NT2/D1 (cell line): ENCODE measurements at regions not wholly inside any gene's neighbourhood (a gene's known extent, or its start where the extent isn't known, plus 50 kb on each side); places are given as distances from the start of the nearest gene placed in this dataset.

Experiments used
- SUZ12 ChIP-seq: IDR thresholded peaks from 2 replicates; pipeline ENCODE4 v1.6.1; 2011; ENCODE audit not compliant: insufficient read length, insufficient read depth; ENCODE audit errors: extremely low read depth
- YY1 ChIP-seq: IDR thresholded peaks from 2 replicates; pipeline ENCODE4 v1.6.1; 2011; ENCODE audit not compliant: insufficient read length, insufficient read depth
- ZNF274 ChIP-seq: IDR thresholded peaks from 2 replicates; pipeline ENCODE4 v1.6.1; 2011; ENCODE audit warnings: mild to moderate bottlenecking, low read depth, low read length

GRCh38 chr2:209314653-209315052, 109.2 kb upstream of the MAP2 start:
- TF ChIP-seq ZNF274 (no peak), SUZ12 (no peak), YY1 (no peak)
